HG02938 (cell line): ENCODE measurements at regions not wholly inside any gene's neighbourhood (a gene's known extent, or its start where the extent isn't known, plus 50 kb on each side); places are given as distances from the start of the nearest gene placed in this dataset.

Source experiments
- ATAC-seq: cut with Tn5 transposase; IDR thresholded peaks from one replicate; pipeline ENCODE4 v1.9.1; 2021; ENCODE audit warnings: mild to moderate bottlenecking, moderate library complexity; ENCODE audit not compliant: unreplicated experiment

DNA sequence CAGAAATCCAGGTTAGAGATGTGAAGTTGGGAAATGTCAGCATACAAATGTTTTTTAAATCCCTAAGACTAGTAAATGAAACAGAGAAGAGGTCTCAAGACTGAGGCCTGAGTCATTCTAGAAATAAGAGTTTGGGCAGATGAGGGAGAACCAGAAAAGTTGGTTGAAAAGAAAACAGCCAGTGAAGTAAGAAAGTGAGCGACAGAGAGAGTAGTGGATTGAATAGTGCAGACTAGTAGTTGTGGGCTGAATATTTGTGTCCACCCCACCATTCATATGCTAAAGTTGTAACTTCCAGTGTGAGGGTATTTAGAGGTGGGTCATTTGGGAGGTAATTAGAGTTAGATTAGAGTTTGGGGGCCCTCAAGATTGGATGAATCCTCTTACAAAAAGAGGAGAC, 889.2 kb downstream of the TTLL7 start:
- ATAC-seq: no peak

DNA sequence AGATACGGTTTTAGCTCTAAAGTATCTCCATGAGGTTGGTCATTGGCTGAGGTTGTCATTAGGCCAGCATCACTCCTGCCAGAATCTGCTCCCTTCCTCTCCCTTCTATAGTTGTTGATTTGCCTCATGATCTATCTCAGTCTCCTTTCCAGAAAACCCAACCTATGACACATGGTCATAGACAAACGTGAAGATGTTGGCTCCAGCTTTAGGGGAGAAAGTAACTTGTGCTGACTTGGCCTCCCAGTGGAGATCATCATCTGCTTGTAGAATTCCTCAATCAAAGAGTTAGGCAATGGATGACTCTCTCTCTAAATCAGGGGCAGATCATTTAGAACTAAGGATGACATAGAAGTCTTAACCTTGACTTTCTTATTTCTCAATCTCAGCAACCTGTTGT, 894.4 kb downstream of the TTLL7 start:
- no peak for ATAC-seq

DNA sequence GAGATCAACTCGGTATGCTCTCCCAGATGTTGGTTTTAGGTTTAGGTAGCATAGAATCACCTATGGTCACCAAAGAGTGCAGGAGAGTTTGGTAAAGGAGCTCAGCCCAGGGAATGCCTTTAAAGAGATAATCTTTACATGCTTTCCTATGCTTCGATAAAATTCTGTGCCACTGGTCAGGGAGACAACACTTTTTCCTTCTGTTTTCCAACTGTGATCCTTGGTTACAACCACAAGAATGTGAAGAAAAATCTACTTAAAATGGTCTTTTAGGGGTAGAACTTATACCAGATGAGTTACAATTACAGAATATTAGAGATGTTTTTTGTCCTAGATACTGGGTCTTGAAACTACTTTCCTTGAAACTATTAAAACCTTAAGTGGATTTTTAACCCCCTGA, 895.6 kb downstream of the TTLL7 start:
- ATAC-seq: no peak

DNA sequence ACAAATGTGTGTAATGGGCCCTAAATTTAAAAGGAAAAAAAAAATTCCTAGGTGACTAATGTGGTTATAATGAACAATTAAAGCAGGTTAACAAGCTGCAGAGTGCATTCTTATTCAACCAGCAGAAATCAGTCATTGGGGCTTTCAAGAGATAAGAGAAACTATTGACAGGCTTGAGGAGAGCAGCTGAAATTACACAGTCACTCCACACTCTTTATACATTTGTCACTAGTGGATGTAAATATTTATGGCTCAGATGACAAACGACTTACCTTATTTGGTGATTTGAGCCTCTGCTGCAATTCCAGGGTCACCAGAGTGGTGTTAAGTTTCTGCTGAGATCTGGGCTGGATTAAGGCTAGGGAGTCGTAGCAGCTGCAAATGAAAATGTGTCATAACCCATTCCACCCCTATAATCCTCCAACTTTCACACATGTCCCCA, 896.3 kb downstream of the TTLL7 start:
- no peak for ATAC-seq

- no peak for ATAC-seq
Measured at GRCh38 chr1:83101406-83101805, 897.5 kb downstream of the TTLL7 start.

DNA sequence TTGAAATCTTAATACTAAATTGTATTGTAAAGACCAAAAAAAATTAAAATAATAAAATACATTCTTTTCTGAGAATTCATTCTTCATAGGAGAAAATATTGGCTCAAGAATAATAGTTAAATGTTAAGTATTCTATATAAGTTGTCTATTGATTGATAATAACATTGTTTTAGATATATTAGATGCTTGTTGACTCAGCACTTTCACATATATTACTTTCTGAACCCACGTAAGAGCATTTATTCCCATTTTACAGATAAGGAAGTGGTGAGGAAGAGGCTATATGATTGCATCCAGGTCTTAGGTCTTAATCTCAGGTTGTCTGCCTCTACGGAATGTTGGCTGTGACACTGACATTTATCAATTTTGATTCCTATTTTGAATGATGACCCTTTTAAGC, 898.8 kb downstream of the TTLL7 start:
- no peak for ATAC-seq

DNA sequence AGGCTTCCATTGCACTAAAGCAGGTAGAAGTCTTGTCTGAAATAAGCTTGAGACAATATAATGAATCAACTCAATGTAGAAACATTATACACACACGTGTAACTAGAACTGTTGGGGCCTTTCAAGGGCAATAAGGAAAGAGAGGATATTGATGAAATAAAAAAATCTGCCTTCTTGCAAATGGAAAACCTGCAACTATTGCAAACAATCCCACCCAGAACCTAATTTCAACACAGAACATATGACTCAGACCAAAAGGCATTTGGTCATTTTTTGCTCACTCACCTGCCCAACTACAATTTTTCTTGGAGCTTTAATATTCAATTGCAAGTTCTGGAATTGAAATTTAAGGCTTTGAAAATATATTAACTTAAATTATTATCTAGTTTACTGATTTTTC, 900.1 kb downstream of the TTLL7 start:
- ATAC-seq: no peak

GRCh38 chr1:83098131-83098530, 900.8 kb downstream of the TTLL7 start:
- no peak for ATAC-seq

DNA sequence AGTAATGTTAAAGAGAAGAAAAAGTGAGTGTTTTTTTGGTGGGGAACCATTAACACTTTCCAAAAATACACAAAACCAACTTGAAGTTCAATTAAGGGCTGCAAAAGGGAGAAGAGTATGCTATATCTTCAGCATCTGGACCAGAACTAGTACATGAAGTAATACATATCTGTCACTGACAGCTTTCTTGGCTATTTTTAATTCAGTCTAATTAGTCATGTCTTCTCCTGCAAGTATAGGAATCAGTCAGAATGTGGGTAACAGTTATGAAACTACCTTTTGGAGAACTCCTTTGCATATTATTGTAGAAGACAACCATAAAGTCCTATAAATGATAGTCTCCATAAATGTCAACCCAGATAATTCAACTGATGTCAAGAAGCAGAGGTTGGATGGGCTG, 901.2 kb downstream of the TTLL7 start:
- ATAC-seq: no peak

GRCh38 chr1:83095570-83095969, 903.4 kb downstream of the TTLL7 start:
- ATAC-seq: no peak

DNA sequence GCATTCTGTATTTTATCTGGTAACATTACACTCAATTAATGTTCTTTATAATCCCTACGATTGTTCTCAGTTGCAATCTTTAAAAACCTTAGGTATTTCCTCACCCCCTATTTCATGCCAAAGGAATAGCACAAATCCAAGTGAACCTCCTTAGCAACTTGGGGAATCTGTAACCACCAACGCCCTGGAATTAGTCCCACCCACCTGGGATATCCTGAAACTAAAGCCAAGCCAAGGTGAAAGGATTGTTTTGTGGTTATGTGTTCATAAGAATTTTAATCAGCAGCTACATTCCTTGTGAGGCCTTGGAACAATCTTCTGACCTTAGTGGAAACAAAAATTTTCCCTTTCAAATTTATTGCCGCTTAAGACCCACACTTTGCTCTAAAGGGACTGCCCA, 908.7 kb downstream of the TTLL7 start:
- ATAC-seq: no peak

GRCh38 chr1:83087851-83088250, 911.1 kb downstream of the TTLL7 start:
- ATAC-seq: no peak

DNA sequence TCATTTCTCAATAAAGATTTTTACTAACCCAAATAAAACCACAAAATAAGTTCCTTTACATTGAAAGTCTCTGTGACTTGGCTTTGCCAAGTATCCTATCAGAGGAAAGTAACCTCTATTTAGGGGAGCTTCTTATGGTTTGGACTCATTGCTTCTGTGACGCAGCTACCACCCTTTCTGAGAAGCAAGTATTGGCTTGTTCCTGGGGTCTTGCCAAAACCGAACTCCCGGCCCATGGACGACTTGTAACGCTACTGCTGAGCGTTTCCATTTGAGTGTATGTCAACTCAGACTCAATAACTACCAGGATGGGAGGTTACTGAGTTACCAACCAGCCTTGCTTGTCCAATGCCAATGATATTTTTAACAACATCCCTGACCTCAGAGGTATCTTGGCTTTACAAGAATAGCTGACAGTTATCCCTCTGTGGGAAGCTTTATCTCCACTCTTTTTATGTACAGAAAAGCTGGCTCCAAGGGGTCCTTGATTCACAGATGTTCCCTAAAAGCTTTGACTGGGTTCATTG, 911.9 kb downstream of the TTLL7 start:
- ATAC-seq: no peak

DNA sequence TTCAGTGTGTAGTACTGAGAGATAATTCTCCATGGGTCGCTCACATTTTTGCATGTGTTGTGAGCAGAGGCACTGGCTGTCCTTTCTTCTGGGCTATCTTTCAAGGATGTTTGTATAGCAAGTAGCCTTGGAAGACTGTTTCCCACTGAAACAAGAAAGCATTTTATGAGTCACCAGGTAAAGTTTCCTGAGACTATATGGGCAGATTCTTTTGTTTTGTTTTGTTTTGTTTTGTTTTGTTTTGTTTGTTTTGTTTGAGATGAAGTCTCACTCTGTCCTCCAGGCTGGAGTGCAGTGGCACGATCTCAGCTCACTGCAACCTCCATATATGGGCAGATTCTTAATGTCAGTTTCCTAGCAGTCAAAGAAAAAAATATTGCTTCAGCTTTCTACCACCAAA, 912.6 kb downstream of the TTLL7 start:
- no peak for ATAC-seq

GRCh38 chr1:83083589-83084224, 915.2 kb downstream of the TTLL7 start:
- ATAC-seq: no peak

GRCh38 chr1:83077411-83077810, 921.5 kb downstream of the TTLL7 start:
- no peak for ATAC-seq

DNA sequence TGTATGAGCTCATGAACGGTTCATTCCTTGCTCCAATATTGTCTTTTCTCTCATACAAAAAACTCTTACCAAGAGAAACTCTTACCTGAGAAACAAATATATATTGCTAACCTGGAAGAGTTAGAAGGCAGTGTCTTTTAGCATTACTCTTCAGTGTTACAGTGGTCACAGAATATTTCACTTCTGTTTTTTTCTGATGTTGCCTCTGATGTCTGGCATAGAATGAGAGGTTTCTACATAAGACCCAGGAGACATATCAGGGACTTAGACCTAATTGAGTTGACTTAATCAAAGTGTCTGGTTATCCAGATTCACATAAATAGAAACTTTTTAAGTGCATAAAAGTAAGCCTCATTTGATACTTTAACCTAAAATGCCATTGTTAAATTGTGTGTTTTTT, 923.8 kb downstream of the TTLL7 start:
- ATAC-seq: no peak

DNA sequence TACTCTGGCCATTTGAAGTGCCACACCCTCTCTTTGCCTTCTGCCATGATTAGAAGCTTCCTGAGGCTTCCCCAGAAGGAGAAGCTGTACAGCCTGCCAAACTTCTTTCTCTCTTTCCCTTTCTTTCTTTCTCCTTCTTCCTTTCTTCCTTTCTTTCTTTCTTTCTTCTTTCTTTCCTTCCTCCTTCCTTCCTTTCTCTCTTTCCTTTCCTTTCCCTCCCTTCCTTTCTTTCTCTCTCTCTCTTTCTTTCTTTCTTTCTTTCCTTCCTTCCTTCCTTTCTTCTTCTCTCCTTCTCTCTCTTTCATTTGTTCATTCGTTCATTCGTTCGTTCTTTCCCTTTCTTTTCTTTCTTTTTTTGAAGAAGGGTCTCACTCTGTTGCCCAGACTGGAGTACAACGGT, 931.0 kb downstream of the TTLL7 start:
- no peak for ATAC-seq

DNA sequence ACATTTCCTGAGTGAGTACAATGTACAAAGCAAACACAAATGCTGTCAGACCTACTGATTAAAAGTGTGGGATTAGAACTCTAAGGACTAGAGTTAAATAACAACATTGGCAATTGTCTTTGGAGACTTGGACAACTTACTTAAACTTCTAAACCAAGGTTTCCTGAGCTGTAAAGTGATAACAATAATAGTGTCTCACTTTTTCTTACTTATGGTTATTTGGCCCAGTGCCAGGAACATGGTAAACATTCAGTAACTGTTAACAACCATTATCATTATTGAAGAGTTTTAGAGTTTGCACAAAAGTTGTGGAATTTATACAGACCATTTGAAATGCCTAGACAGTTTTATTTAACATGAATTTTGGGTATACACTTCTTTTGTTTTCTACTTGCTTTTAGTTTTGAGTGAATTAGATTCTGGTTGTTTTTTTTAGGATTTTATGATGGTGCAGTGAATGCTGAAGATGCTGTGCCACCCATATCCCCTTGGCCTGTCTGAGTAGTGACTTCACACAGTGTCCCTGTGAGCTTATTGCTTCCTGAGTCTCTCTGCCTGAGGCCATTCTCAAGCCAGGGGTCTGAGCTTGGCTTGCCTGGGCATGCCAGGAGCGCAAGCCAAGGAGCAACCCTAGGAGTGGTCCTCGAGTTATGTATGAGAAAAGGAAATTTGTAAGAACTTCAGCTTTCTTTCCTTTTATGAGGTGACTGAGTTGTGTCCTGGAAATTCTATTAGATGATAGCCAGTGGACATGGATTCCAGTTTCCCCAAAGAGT, 932.8 kb downstream of the TTLL7 start:
- ATAC-seq: no peak

DNA sequence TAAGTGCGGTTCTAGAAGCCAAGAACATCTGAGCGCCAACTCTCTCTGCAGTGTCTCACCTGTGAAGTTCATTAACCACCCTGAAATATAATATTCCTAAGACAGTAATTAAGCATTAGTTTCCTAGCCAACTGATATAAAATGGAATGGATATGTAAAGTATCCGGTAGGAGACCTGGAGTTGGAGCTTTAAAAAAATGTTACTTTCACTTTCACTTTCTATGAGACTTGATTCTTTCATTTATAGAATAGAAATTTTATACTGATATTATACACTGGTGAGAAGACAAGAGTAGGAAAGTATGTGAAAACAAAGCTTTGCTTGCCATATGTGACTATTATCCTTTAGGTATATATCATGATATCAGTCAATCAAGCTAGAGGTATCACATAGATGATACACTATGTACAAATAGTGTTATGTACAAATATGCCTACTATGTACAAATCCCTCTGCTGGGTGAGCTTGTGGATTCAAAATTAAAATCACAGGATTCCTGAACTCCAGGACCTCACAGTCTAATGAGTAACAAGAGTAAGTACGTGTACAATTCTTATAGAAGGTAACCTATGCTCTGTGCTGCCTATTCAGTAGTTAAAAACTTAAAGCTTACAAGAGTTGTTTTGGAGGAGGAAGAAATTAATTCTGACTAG, 934.2 kb downstream of the TTLL7 start:
- ATAC-seq: no peak

DNA sequence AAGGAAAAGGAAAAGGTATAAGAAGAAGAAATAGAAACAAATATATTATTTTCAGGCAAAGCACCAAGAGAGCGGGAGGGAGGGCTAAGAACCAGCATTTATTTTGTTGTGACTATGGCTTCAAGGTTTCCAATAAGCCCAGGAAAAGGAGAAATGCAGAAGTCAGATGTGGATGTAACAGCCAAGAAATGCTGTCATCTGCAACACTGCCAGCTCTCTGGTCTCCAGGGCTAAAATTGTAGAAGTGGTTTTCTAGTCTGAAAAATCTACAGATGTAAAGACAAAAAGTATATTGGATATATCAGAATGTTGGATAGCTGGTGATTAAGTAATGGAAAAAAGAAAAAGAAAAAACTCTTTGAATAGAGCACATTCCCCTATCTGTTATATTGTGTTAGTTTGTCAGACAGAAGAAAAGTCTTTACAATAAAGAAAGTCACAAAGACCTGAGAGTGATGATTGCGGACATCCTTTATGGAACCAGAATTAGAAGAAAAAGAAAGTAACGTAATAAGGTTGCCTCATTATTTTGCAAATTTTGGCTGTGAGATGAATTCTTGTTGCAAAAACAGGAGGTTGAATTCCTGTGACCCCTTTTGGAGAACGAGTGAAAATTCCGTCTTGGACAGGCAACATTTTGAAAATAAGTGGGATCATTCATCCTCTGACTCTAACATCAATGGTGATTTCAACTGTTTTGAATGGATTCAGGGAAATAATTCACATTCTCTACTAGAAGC, 938.1 kb downstream of the TTLL7 start:
- no peak for ATAC-seq
